Left lung (tissue), 4 donors: ENCODE measurements at regions not wholly inside any gene's neighbourhood (a gene's known extent, or its start where the extent isn't known, plus 50 kb on each side); places are given as distances from the start of the nearest gene placed in this dataset.

ENCODE experiments used
- ATAC-seq: fragments of 200-7000 bp; cut with Tn5 transposase; one replicate; pipeline ENCODE4 v1.9.1; 2020; ENCODE audit warnings: moderate library complexity
- DNase-seq, 4 donors: peaks; one replicate each; pipeline ENCODE4 v3.0.0-alpha.2; 2013 to 2020
- H3K27ac ChIP-seq, 2 donors: fragments of 200-600 bp; sonication (generic) in 1 of 2; one replicate each; pipeline versions ENCODE4 v1.5.0 to v1.8.0; 2020 to 2021
- H3K27me3 ChIP-seq, 2 donors: fragments of 200-600 bp; sonication (generic) in 1 of 2; one replicate each; pipeline versions ENCODE4 v1.5.0 to v1.8.0; 2020 to 2021
- H3K36me3 ChIP-seq, 2 donors: fragments of 200-600 bp; sonication (generic) in 1 of 2; one replicate each; pipeline versions ENCODE4 v1.5.0 to v1.8.0; 2020 to 2021
- H3K4me1 ChIP-seq, 2 donors: fragments of 200-600 bp; one replicate each; pipeline ENCODE4 v1.8.0; 2021
- H3K4me3 ChIP-seq, 2 donors: fragments of 200-600 bp; sonication (generic) in 1 of 2; one replicate each; pipeline versions ENCODE4 v1.5.0 to v1.8.0; 2020 to 2021; ENCODE audit warnings: mild to moderate bottlenecking in 1 of 2
- H3K9me3 ChIP-seq, 2 donors: fragments of 200-600 bp; sonication (generic) in 1 of 2; one replicate each; pipeline versions ENCODE4 v1.5.0 to v1.8.0; 2020 to 2021
- CTCF ChIP-seq, 2 donors: fragments of 200-600 bp; sonication (generic) in 1 of 2; IDR thresholded peaks; one replicate each; pipeline versions ENCODE4 v1.5.0 to v1.8.0; 2021; ENCODE audit warnings: antibody characterized with exemption in 2 of 2
- intact Hi-C, 2 donors: fragments of 100-400 bp; cut with DNase I; formaldehyde crosslinking; loops; one replicate each; pipeline versions ENCODE4 v1.11.2 to v1.14.2; 2022
- donor health status: DM: no; HTN: yes; CAD: no.
- donor health status: DM: no; HTN: no; CAD: no.

GRCh38 chr3:78410077-78410476 is 1357.7 kb downstream of the ROBO1 start:
- Histone ChIP-seq H3K27ac (no peak overlapping the region), H3K4me1 (no peaks in the 10 kb centered on the region), H3K4me3 (no peak overlapping the region), H3K27me3 (no peaks in the 10 kb centered on the region), H3K36me3 (no peaks in the 10 kb centered on the region), H3K9me3 (no peaks in the 10 kb centered on the region)
- DNase-seq, result no peak
- no peak for ATAC-seq
- intact Hi-C loops, result no loop called here
- TF ChIP-seq CTCF (IDR thresholded peaks at IDR 0.05), result no peak

- H3K27me3 ChIP-seq, result no peaks in the 10 kb centered on the region
- H3K36me3 ChIP-seq, result no peaks in the 10 kb centered on the region
- ATAC-seq, result no peak
- H3K27ac ChIP-seq, result no peak overlapping the region
- H3K4me3 ChIP-seq, result no peak overlapping the region
- no peaks in the 10 kb centered on the region for H3K9me3 ChIP-seq
- no peak for DNase-seq
- no peaks in the 10 kb centered on the region for H3K4me1 ChIP-seq
- intact Hi-C loops, result no loop called here
- no peak for TF ChIP-seq CTCF (IDR thresholded peaks at IDR 0.05)
Observed at GRCh38 chr3:78414261-78414660, 1353.5 kb downstream of the ROBO1 start.

GRCh38 chr3:78420611-78421010 is 1347.2 kb downstream of the ROBO1 start:
- ATAC-seq (no peak), DNase-seq (no peak)
- no peaks in the 10 kb centered on the region for H3K27me3 ChIP-seq
- no peaks in the 10 kb centered on the region for H3K9me3 ChIP-seq
- no peak for TF ChIP-seq CTCF (IDR thresholded peaks at IDR 0.05)
- H3K36me3 ChIP-seq, result no peaks in the 10 kb centered on the region
- H3K4me3 ChIP-seq, result no peak overlapping the region
- no peaks in the 10 kb centered on the region for H3K4me1 ChIP-seq
- intact Hi-C loops, result no loop called here
- H3K27ac ChIP-seq, result no peak overlapping the region

GRCh38 chr3:78421247-78421966 is 1346.4 kb downstream of the ROBO1 start:
- Histone ChIP-seq H3K4me3 (no peak overlapping the region), H3K36me3 (no peaks in the 10 kb centered on the region), H3K9me3 (no peaks in the 10 kb centered on the region), H3K27me3 (no peaks in the 10 kb centered on the region), H3K4me1 (no peaks in the 10 kb centered on the region), H3K27ac (no peak overlapping the region)
- no peak for ATAC-seq
- no peak for TF ChIP-seq CTCF (IDR thresholded peaks at IDR 0.05)
- DNase-seq, result no peak
- intact Hi-C loops, result no loop called here

- TF ChIP-seq CTCF (IDR thresholded peaks at IDR 0.05), result no peak
- Histone ChIP-seq H3K9me3 (no peaks in the 10 kb centered on the region), H3K36me3 (no peaks in the 10 kb centered on the region), H3K4me3 (no peak overlapping the region), H3K27me3 (no peaks in the 10 kb centered on the region), H3K4me1 (no peaks in the 10 kb centered on the region), H3K27ac (no peak overlapping the region)
- DNase-seq (no peak), ATAC-seq (no peak)
- intact Hi-C loops, result no loop called here
Observed at GRCh38 chr3:78424656-78425055, 1343.1 kb downstream of the ROBO1 start.
